NCI-H2081 (cell line): ENCODE measurements at regions not wholly inside any gene's neighbourhood (a gene's known extent, or its start where the extent isn't known, plus 50 kb on each side); places are given as distances from the start of the nearest gene placed in this dataset.
"Not testable (repeated sequence)": the region's sequence is repeated elsewhere in the genome, so short reads cannot be mapped to it uniquely, and the experiment has no call there.

ENCODE experiments used
- DNase-seq, 2 experiments: peaks; one replicate each; lab custom pipeline; 2025; lab: John Stamatoyannopoulos, UW

- no peak for DNase-seq
Observed at GRCh38 chr9:86491468-86492266, 137.5 kb upstream of the TUT7 start.

GRCh38 chr9:86488794-86489193, 134.6 kb upstream of the TUT7 start:
- DNase-seq: no peak

- no peak for DNase-seq
Observed at GRCh38 chr9:86488345-86488744, 134.1 kb upstream of the TUT7 start.

- DNase-seq: no peak
Observed at GRCh38 chr9:86487838-86488233, 133.6 kb upstream of the TUT7 start.

GRCh38 chr9:86486891-86487837, 133.0 kb upstream of the TUT7 start:
- DNase-seq: peak in 1 of 2 experiments; percentile 35

- no peak for DNase-seq
Observed at GRCh38 chr9:86485359-86485758, 131.1 kb upstream of the TUT7 start.

- no peak for DNase-seq
Observed at GRCh38 chr9:86483496-86483895, 129.3 kb upstream of the TUT7 start.

GRCh38 chr9:86481466-86481865, 127.3 kb upstream of the TUT7 start:
- DNase-seq: no peak

- DNase-seq: not testable (repeated sequence)
Observed at GRCh38 chr9:86475255-86475654, 121.0 kb upstream of the TUT7 start.

GRCh38 chr9:86471171-86471815, 117.1 kb upstream of the TUT7 start:
- DNase-seq: no peak

GRCh38 chr9:86470326-86470725, 116.1 kb upstream of the TUT7 start:
- no peak for DNase-seq

GRCh38 chr9:86469476-86470250, 115.5 kb upstream of the TUT7 start:
- DNase-seq: no peak

- DNase-seq: no peak
Observed at GRCh38 chr9:86464242-86464641, 110.0 kb upstream of the TUT7 start.

GRCh38 chr9:86460216-86461002, 106.2 kb upstream of the TUT7 start:
- no peak for DNase-seq

- no peak for DNase-seq
Observed at GRCh38 chr9:86459599-86460155, 105.5 kb upstream of the TUT7 start.

- no peak for DNase-seq
Observed at GRCh38 chr9:86459191-86459590, 105.0 kb upstream of the TUT7 start.

- no peak for DNase-seq
Observed at GRCh38 chr9:86458191-86458855, 104.1 kb upstream of the TUT7 start.

GRCh38 chr9:86456416-86456815, 102.2 kb upstream of the TUT7 start:
- DNase-seq: no peak

- no peak for DNase-seq
Observed at GRCh38 chr9:86454701-86455615, 100.7 kb upstream of the TUT7 start.
